Common myeloid progenitor, CD34-positive (primary cell): ENCODE measurements at regions not wholly inside any gene's neighbourhood (a gene's known extent, or its start where the extent isn't known, plus 50 kb on each side); places are given as distances from the start of the nearest gene placed in this dataset.
"Not testable (repeated sequence)": the region's sequence is repeated elsewhere in the genome, so short reads cannot be mapped to it uniquely, and the experiment has no call there.

Experiments used
- CTCF ChIA-PET: fragments of 350-600 bp; sonication (Branson Sonifier 250); formaldehyde crosslinking; loops from one replicate; lab custom pipeline; 2021; ENCODE audit warnings: antibody characterized with exemption; lab: Charles Lee
- POLR2A ChIA-PET: fragments of 350-600 bp; sonication (Branson Sonifier 250); formaldehyde crosslinking; loops from one replicate; lab custom pipeline; 2021; ENCODE audit warnings: antibody characterized with exemption; lab: Charles Lee
- DNase-seq, 3 donors: peaks; one replicate each; pipeline versions ENCODE4 v3.0.0 to v3.0.0-alpha.2; 2013
- H3K27ac ChIP-seq, 2 experiments: 1 replicate in 1 of 2; 2 replicates in 1 of 2; pipeline ENCODE4 v1.7.0; 2013; ENCODE audit warnings: inconsistent platforms in 2 of 2, low read length in 2 of 2, mild to moderate bottlenecking in 2 of 2, low read depth in 1 of 2, moderate library complexity in 1 of 2; ENCODE audit not compliant: severe bottlenecking in 2 of 2, insufficient read depth in 1 of 2, poor library complexity in 1 of 2
- H3K27me3 ChIP-seq, 5 experiments: replicated peaks in 2 of 5; 1 replicate in 3 of 5; 2 replicates in 2 of 5; pipeline versions ENCODE4 v1.6.1 to v1.7.0; 2013; ENCODE audit warnings: low read length in 4 of 5, mild to moderate bottlenecking in 2 of 5, moderate library complexity in 2 of 5, inconsistent platforms in 1 of 5; ENCODE audit not compliant: insufficient read depth in 5 of 5, control insufficient read depth in 4 of 5
- H3K36me3 ChIP-seq, 4 experiments: 1 replicate in 2 of 4; 2 replicates in 2 of 4; pipeline versions ENCODE4 v1.6.1 to v1.7.0; 2013; ENCODE audit warnings: low read length in 3 of 4, control low read depth in 1 of 4, mild to moderate bottlenecking in 1 of 4; ENCODE audit not compliant: control insufficient read depth in 4 of 4, insufficient read depth in 4 of 4
- H3K4me1 ChIP-seq, 4 experiments: 1 replicate in 3 of 4; 2 replicates in 1 of 4; pipeline versions ENCODE4 v1.6.1 to v1.7.1; 2013; ENCODE audit warnings: low read length in 3 of 4, mild to moderate bottlenecking in 3 of 4, control low read depth in 1 of 4, inconsistent platforms in 1 of 4, moderate library complexity in 1 of 4; ENCODE audit not compliant: control insufficient read depth in 4 of 4, insufficient read depth in 4 of 4; ENCODE audit errors: control extremely low read depth in 1 of 4
- H3K4me3 ChIP-seq, 7 experiments: 1 replicate in 4 of 7; 2 replicates in 3 of 7; pipeline versions ENCODE4 v1.5.1 to v1.7.0; 2013; ENCODE audit warnings: mild to moderate bottlenecking in 7 of 7, low read length in 6 of 7, moderate library complexity in 6 of 7, inconsistent platforms in 2 of 7, low read depth in 2 of 7, control low read depth in 1 of 7; ENCODE audit not compliant: insufficient read depth in 4 of 7, control insufficient read depth in 1 of 7; ENCODE audit errors: extremely low read depth in 1 of 7
- H3K9me3 ChIP-seq, 5 experiments: 1 replicate in 4 of 5; 2 replicates in 1 of 5; pipeline versions ENCODE4 v1.6.1 to v1.7.1; 2013; ENCODE audit warnings: low read length in 4 of 5, mild to moderate bottlenecking in 2 of 5, inconsistent platforms in 1 of 5, low read depth in 1 of 5, moderate library complexity in 1 of 5; ENCODE audit not compliant: control insufficient read depth in 4 of 5, insufficient read depth in 2 of 5; ENCODE audit errors: control extremely low read depth in 1 of 5
- WGBS: methylation state at CpG from one replicate; pipeline ENCODE4 v1.1.5; 2013; ENCODE audit not compliant: insufficient coverage; 5-methylcytosine and 5-hydroxymethylcytosine counted together

- CTCF ChIA-PET: no interaction called here
- Histone ChIP-seq H3K27ac (no peak overlapping the region), H3K4me3 (no peak overlapping the region), H3K36me3 (no peaks in the 10 kb centered on the region), H3K4me1 (no peaks in the 10 kb centered on the region), H3K9me3 (peaks cover 0 to 2% (median 0%) of the 10 kb centered on the region in 5 experiments), H3K27me3 (no peaks in the 10 kb centered on the region)
- DNase-seq: no peak
- POLR2A ChIA-PET: no interaction called here
- WGBS: 100% methylated on average over 1 of the region's 5 CpGs
Measured at GRCh38 chr9:65420771-65421170, 135.8 kb upstream of the FOXD4L5 start.

GRCh38 chr9:65418966-65419365, 134.0 kb upstream of the FOXD4L5 start:
- H3K27me3 ChIP-seq, H3K4me1 ChIP-seq, CTCF ChIA-PET, DNase-seq, H3K27ac ChIP-seq, H3K4me3 ChIP-seq, H3K36me3 ChIP-seq, POLR2A ChIA-PET, H3K9me3 ChIP-seq: not testable (repeated sequence)
- 46% methylated on average over 2 of the region's 4 CpGs for WGBS

GRCh38 chr9:65416948-65417347, 131.9 kb upstream of the FOXD4L5 start:
- POLR2A ChIA-PET, DNase-seq, H3K4me1 ChIP-seq, H3K9me3 ChIP-seq, H3K36me3 ChIP-seq, H3K27ac ChIP-seq, H3K27me3 ChIP-seq, H3K4me3 ChIP-seq, CTCF ChIA-PET: not testable (repeated sequence)
- WGBS: 80% methylated on average over 3 of the region's 7 CpGs

GRCh38 chr9:65414249-65414648, 129.2 kb upstream of the FOXD4L5 start:
- H3K36me3 ChIP-seq, H3K27me3 ChIP-seq, DNase-seq, H3K27ac ChIP-seq, H3K4me3 ChIP-seq, H3K4me1 ChIP-seq, POLR2A ChIA-PET, CTCF ChIA-PET: not testable (repeated sequence)
- WGBS: 50% methylated on average over 1 of the region's 4 CpGs
- peaks cover 0 to 19% (median 4%) of the 10 kb centered on the region in 5 experiments for H3K9me3 ChIP-seq

- DNase-seq, H3K4me3 ChIP-seq, POLR2A ChIA-PET, H3K27me3 ChIP-seq, H3K36me3 ChIP-seq, CTCF ChIA-PET, H3K4me1 ChIP-seq, H3K27ac ChIP-seq: not testable (repeated sequence)
- 64% methylated on average over 1 of the region's 5 CpGs for WGBS
- H3K9me3 ChIP-seq: peaks cover 0 to 20% (median 6%) of the 10 kb centered on the region in 5 experiments
Measured at GRCh38 chr9:65413371-65413770, 128.4 kb upstream of the FOXD4L5 start.

- H3K4me3 ChIP-seq: no peak overlapping the region
- WGBS: 69% methylated on average over 8 of the region's 8 CpGs
- POLR2A ChIA-PET: no interaction called here
Measured at GRCh38 chr9:65411901-65412300, 126.9 kb upstream of the FOXD4L5 start.

GRCh38 chr9:65411336-65411735, 126.3 kb upstream of the FOXD4L5 start:
- ChIA-PET POLR2A (no interaction called here), CTCF (no interaction called here)
- H3K4me1 ChIP-seq: no peaks in the 10 kb centered on the region
- 84% methylated on average over 9 of the region's 9 CpGs for WGBS
- no peak overlapping the region for H3K4me3 ChIP-seq
- DNase-seq: no peak
- H3K27me3 ChIP-seq: no peaks in the 10 kb centered on the region
- H3K36me3 ChIP-seq: no peaks in the 10 kb centered on the region
- no peak overlapping the region for H3K27ac ChIP-seq
- peaks cover 0 to 30% (median 6%) of the 10 kb centered on the region in 5 experiments for H3K9me3 ChIP-seq

More at GRCh38 chr9:65411901-65412300, 126.9 kb upstream of the FOXD4L5 start:
- H3K36me3 ChIP-seq: no peaks in the 10 kb centered on the region
- H3K27ac ChIP-seq: no peak overlapping the region
- H3K9me3 ChIP-seq: peaks cover 0 to 28% (median 6%) of the 10 kb centered on the region in 5 experiments
- DNase-seq: no peak
- H3K27me3 ChIP-seq: no peaks in the 10 kb centered on the region
- no peaks in the 10 kb centered on the region for H3K4me1 ChIP-seq
- CTCF ChIA-PET: no interaction called here
